NB4 (cell line): ENCODE measurements at regions not wholly inside any gene's neighbourhood (a gene's known extent, or its start where the extent isn't known, plus 50 kb on each side); places are given as distances from the start of the nearest gene placed in this dataset.

Experiments used
- DNase-seq: peaks from one replicate; pipeline ENCODE4 v3.0.0; 2010; ENCODE audit warnings: low read depth
- H3K4me3 ChIP-seq: one replicate; pipeline ENCODE4 v1.5.1; 2011; ENCODE audit warnings: mild to moderate bottlenecking, low read depth, low read length, moderate library complexity
- CTCF ChIP-seq: IDR thresholded peaks from one replicate; pipeline ENCODE4 v1.5.1; 2012; ENCODE audit warnings: low read depth, low read length
- MAX ChIP-seq: IDR thresholded peaks from 2 replicates; pipeline ENCODE4 v1.6.1; 2011; ENCODE audit warnings: low read depth, low read length
- MYC ChIP-seq: IDR thresholded peaks from 2 replicates; pipeline ENCODE4 v1.6.1; 2011; ENCODE audit warnings: low read depth, low read length
- POLR2A ChIP-seq: IDR thresholded peaks from 2 replicates; pipeline ENCODE4 v1.6.1; 2011; ENCODE audit warnings: mild to moderate bottlenecking; ENCODE audit not compliant: insufficient read length; ENCODE audit errors: extremely low read depth

GRCh38 chr2:196390243-196391148, 219.1 kb upstream of the STK17B start:
- TF ChIP-seq MYC (no peak), POLR2A (no peak), MAX (no peak)
- no peak for DNase-seq
- H3K4me3 ChIP-seq = no peak overlapping the region

GRCh38 chr2:196391149-196391479, 219.7 kb upstream of the STK17B start:
- no peak overlapping the region for H3K4me3 ChIP-seq
- DNase-seq = no peak
- TF ChIP-seq MYC (no peak), CTCF (no peak), MAX (no peak), POLR2A (no peak)

GRCh38 chr2:196399096-196399495, 227.7 kb upstream of the STK17B start:
- no peak overlapping the region for H3K4me3 ChIP-seq
- DNase-seq = no peak
- no peak for TF ChIP-seq POLR2A
- TF ChIP-seq MAX = no peak
- no peak for TF ChIP-seq CTCF
- no peak for TF ChIP-seq MYC

- no peak overlapping the region for H3K4me3 ChIP-seq
- DNase-seq = peak; percentile 75
- TF ChIP-seq POLR2A (no peak), MYC (no peak), MAX (no peak), CTCF (no peak)
Observed at GRCh38 chr2:196399722-196400691, 228.6 kb upstream of the STK17B start.

- H3K4me3 ChIP-seq = no peak overlapping the region
- TF ChIP-seq MYC = no peak
- no peak for TF ChIP-seq CTCF
- TF ChIP-seq MAX = no peak
- no peak for TF ChIP-seq POLR2A
- DNase-seq = no peak
Observed at GRCh38 chr2:196403471-196403870, 232.1 kb upstream of the STK17B start.

GRCh38 chr2:196404276-196404675, 232.9 kb upstream of the STK17B start:
- TF ChIP-seq MAX = no peak
- no peak for TF ChIP-seq MYC
- TF ChIP-seq POLR2A = no peak
- no peak for TF ChIP-seq CTCF
- no peak for DNase-seq
- H3K4me3 ChIP-seq = no peak overlapping the region
